NCI-H345 treated with DMSO at 0.1 percent for 48 hours (cell line): ENCODE measurements at regions not wholly inside any gene's neighbourhood (a gene's known extent, or its start where the extent isn't known, plus 50 kb on each side); places are given as distances from the start of the nearest gene placed in this dataset.

Source experiments
- DNase-seq: peaks from one replicate; lab custom pipeline; 2025; ENCODE audit not compliant: unreplicated experiment; lab: John Stamatoyannopoulos, UW

GRCh38 chr6:169083508-169083874 is 170.2 kb downstream of the THBS2 start:
- no peak for DNase-seq

GRCh38 chr6:169082817-169083507 is 170.7 kb downstream of the THBS2 start:
- no peak for DNase-seq

- DNase-seq, result no peak
Measured at GRCh38 chr6:169082093-169082492, 171.6 kb downstream of the THBS2 start.

GRCh38 chr6:169081248-169081647 is 172.4 kb downstream of the THBS2 start:
- no peak for DNase-seq

GRCh38 chr6:169079650-169080049 is 174.0 kb downstream of the THBS2 start:
- DNase-seq, result no peak

GRCh38 chr6:169078399-169079145 is 175.1 kb downstream of the THBS2 start:
- no peak for DNase-seq

- DNase-seq, result no peak
Measured at GRCh38 chr6:169075915-169076654, 177.6 kb downstream of the THBS2 start.

- no peak for DNase-seq
Measured at GRCh38 chr6:169075211-169075914, 178.3 kb downstream of the THBS2 start.

- no peak for DNase-seq
Measured at GRCh38 chr6:169074526-169074925, 179.1 kb downstream of the THBS2 start.

GRCh38 chr6:169073311-169073710 is 180.3 kb downstream of the THBS2 start:
- no peak for DNase-seq

GRCh38 chr6:169072127-169073042 is 181.3 kb downstream of the THBS2 start:
- DNase-seq, result no peak

GRCh38 chr6:169071394-169071793 is 182.3 kb downstream of the THBS2 start:
- DNase-seq, result no peak

- no peak for DNase-seq
Measured at GRCh38 chr6:169070506-169071176, 183.0 kb downstream of the THBS2 start.

- DNase-seq, result no peak
Measured at GRCh38 chr6:169069356-169069755, 184.3 kb downstream of the THBS2 start.

GRCh38 chr6:169064194-169064593 is 189.5 kb downstream of the THBS2 start:
- DNase-seq, result no peak

- DNase-seq, result no peak
Measured at GRCh38 chr6:169062272-169062671, 191.4 kb downstream of the THBS2 start.

- no peak for DNase-seq
Measured at GRCh38 chr6:169058634-169059033, 195.0 kb downstream of the THBS2 start.

GRCh38 chr6:169052462-169052861 is 201.2 kb downstream of the THBS2 start:
- DNase-seq, result no peak

GRCh38 chr6:169051371-169051770 is 202.3 kb downstream of the THBS2 start:
- DNase-seq, result peak; percentile 90

GRCh38 chr6:169048865-169049205 is 204.8 kb downstream of the THBS2 start:
- DNase-seq, result no peak
